GM18861 (cell line): ENCODE measurements at regions not wholly inside any gene's neighbourhood (a gene's known extent, or its start where the extent isn't known, plus 50 kb on each side); places are given as distances from the start of the nearest gene placed in this dataset.

Experiments used
- ATAC-seq: cut with Tn5 transposase; IDR thresholded peaks from one replicate; pipeline ENCODE4 v1.9.1; 2021; ENCODE audit not compliant: unreplicated experiment

DNA sequence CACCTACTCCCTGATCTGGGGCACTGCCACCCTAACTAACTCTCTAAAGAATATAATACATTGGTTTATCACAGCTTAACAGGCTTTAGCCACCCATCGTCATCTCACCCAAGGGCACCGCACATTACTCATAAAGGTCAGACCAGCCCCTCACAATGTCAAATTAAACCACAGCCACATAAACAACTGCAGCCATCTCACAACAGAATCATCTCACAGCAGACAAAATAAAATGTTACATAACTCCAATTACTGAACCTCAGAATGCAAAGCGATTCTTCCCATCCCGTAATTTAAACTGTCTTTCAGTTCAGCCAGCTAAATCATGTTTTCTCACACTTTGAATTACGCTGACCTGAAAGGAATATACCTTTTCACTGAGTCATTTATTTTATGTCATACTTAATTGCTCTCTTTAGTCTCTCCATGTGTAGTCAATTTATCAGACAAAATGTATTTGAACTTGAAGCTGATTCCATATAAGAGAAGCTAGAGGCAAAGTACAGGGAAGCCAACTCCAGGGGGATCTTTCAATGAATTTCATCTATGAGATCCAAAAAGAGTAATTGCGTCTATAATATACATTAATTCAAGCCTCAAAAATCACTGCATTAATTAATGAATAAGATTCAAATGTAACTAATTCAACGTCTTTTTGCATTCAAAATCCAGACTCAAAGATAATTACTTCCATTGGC lies 96.9 kb upstream of the NEBL start:
- ATAC-seq = no peak

DNA sequence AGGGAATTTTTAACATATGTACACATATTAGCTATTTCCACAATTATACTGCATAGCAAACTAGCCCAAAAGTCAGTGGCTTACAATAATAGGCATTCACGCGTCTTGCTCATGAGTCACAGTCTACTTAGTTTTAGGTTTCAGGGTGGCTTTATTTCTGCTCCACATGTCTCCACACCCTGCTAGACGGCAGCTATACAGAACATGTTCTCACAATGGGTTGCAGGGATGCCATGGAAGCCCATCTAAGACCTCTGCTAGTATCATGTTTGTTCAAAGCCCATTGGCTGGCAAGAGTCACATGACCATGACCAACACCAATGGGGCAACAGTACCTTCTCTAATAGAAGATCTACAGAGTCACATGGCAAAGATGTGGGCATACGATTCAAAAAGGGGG lies 96.3 kb upstream of the NEBL start:
- ATAC-seq = no peak

DNA sequence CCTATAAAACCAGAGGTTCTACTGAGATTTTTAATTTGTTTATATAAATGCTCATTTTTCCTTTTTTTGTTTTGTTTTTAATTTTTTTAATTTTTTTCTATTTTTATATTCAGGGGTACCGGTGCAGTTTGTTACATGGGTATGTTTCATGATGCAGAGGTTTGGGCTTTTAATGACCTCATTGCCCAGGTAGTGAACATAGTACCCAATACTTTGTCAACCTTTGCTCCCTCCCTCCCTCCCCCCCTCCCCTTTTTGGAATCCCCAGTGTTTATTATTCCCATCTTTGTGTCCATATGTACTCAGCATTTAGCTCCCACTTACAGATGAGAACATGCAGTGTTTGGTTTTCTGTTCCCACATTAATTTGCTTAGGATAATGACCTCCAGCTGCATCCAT lies 94.4 kb upstream of the NEBL start:
- no peak for ATAC-seq

DNA sequence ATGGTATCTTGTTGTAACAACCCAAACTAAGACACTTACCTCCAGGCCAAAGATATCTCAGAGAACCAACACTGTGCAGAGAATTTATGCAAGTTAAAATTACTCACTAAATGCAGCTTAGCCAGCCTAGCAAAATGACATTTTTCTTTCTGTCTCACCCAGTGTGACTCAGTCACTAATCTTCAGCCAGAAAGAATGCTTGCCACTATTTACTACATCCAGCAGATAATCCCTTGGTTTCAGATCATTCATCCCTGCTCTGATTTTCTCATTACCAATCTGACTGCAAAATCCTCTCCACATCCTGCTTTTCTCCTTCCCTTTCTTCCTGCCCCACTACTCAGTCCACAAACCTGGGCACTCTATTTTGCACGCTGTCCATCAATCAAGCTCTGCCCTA lies 93.5 kb upstream of the NEBL start:
- no peak for ATAC-seq

DNA sequence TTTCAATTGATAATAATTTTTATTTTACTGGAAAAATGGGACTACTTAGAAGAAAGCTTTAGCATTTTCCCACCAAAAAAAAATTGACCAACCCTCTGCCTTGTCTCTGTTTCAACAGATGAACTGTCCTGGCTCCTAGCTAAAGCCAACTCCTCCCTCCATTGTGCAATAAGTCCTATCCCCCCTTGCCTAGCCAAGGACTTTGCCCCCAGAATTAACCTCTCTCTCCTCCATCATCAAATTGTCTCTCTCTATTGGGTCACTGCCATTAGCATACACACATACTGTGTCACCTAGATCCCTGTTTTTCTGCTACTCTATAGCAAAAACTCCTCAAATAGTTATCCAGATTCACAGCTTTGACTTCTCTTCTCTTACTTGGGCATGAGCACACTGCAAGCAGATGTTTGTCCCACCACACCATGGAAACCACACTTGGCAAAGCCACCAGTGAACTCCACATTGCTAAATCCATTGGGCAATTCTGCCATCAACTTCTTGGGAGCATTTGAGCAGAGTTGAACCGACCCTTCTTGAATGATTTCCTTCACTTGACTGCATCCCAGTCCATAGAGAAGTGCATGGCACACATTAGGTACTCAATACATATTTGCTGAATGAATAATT lies 91.4 kb upstream of the NEBL start:
- no peak for ATAC-seq

DNA sequence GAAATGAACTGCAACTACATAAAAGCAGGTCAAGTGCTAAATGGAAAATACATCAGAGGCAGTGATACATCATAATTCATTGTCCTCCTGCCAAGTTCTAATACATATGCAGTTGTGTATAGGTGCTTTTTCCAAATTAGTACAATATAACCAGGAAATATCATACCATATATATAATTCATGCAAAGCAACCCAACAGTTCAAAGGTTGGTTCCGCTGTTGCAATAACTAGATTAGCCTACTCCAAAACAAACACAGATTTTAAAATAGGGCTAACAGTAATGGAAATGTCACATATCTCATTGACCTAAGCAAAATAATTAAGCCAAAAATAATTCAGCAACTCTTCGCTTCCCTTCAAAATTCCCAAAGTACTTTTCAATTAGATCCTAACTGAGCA lies 88.9 kb upstream of the NEBL start:
- ATAC-seq = no peak

DNA sequence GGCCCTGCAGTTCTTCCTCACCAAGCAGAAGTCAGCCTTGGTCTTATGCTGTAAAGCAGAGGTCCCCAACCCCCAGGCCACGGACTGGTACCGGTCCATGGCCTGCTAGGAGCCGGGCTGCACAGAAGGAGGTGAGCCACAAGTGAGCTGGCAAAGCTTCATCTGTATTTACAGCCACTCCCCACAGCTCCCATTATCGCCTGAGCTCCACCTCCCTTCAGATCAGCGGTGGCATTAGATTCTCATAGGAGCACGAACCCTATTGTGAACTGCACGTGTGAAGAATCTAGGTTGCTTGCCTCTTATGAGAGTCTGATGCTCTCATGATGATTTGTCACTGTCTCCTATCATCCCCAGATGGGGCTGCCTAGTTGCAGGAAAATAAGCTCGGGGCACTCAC lies 87.6 kb upstream of the NEBL start:
- ATAC-seq = no peak

DNA sequence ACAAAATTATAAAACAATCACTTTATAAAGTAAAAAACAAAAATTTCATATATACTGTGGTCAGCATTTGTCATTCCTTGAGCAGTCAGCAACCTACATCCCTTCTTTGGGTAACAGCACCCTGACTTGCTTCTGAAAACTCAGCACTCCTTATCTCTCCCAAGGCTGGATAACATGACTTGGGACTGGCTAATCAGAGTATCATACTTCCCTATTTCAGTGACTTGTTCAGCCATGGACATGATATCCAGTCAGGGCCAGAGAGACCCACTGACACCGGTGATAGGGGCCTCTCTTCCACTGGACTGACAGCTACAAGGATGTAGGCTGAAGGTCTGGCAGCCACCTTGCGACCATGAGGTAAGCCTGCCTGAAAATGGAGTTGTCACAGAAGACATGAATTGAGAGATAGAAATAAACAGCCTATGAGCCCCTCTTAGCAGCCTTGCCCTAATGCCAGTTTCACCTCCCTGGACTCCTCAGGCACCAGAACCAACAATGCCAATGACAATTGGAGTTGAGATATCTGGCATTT lies 84.4 kb upstream of the NEBL start:
- ATAC-seq = no peak

DNA sequence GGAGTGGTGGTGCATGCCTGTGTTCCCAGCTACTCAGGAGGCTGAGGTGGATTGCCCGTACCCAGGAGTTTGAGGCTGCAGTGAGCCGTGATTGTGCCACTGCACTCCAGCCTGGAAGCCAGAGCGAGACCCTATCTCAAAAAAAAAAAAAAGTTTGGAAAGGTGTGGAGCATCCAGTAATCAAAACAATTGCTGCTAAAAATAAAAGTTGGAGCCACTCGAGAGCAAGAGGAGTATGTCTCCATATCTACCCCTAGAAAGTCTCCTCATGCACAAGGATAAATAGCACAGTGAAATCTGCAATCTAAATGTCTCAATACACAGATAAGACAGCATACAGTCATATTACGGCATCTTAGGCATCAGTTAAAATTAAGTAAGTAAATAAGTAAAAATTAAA lies 81.5 kb upstream of the NEBL start:
- ATAC-seq = no peak

DNA sequence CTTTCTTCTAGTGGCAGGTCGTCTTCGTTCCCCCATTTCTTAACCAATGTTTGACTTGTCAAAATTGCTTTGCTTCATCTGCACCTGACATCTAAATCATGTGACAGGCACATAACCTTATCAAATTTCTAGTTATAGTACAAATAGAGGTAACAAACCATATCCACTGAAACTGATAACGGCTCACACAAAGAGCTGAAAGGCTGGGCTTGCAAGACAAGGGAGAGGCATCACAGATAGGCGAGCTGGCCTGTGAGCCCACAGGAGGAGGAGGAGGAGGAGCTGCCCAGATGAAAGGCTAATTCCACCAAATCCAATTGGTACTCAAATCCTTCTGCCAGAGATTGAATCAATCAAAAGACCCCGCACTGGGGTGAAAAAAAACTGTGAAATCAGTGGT lies 80.2 kb upstream of the NEBL start:
- no peak for ATAC-seq

DNA sequence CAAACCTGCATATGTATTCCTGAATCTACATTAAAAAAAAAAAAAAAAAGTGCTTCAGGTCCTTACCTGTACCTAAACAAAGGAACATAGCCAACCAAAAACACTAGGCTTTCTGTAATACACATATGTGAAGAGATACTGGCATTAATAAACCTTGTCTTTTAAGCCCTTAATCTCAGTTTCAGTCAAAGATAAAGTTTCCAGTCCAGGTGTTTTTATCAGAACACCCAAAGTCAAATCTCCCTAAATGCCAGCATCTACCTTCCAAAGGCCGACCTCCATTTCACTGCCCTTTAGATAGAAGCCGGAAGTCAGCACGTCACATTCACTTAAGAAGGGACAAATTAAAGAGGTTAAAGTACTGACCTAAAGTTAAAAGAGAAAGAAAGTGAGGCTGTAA lies 79.8 kb upstream of the NEBL start:
- no peak for ATAC-seq

DNA sequence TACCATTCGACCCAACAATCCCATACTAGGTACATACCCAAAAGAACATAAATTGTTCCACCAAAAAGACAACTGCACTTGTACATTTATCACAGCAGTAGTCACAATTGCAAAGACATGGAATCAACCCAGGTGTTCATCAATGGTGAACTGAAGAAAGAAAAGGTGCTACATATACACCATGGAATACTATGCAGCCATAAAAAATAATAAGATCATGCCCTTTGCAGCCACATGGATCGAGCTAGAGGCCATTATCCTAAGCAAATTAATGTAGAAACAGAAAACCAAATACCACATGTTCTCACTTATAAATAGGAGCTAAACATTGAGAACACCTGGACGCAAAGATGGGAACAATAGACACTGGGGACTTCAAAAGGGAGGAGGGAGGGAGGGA lies 79.3 kb upstream of the NEBL start:
- ATAC-seq = no peak

DNA sequence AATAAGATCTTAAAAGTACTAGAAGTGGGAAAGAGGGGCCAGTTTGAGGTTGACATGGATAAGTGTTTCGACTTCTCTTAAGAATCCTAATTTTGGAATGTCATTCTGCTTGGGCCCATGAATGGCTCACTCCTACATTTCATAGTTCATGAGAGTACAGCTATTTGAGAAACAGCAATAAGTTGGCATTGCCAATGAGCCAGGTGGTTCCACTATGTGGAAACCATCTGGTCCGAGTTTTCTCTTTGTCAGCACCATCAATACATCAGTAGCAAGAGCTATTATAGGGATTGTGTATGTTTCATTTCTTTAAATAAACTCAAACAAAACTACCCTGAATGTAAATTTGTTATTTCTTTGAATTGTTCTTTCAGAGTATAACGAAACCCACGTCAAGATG lies 78.1 kb upstream of the NEBL start:
- ATAC-seq = no peak

DNA sequence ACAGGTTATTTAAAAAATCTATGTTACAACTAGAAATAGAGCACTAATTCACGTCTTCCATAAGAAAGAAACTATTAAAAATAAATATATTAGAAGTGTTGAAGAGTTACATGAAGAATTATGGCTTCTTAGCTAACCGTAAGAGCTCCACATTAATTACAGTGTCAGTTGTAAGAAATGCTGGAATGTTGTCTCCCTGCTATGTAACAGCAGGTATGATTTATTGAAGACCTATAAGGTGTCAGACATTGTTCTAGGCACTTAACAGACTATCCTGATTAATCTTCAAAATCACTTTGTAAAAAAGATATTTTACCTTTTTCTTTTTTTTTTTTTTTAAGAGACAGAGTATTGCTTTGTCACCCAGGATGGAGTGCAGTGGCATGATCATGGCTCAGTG lies 75.8 kb upstream of the NEBL start:
- no peak for ATAC-seq

DNA sequence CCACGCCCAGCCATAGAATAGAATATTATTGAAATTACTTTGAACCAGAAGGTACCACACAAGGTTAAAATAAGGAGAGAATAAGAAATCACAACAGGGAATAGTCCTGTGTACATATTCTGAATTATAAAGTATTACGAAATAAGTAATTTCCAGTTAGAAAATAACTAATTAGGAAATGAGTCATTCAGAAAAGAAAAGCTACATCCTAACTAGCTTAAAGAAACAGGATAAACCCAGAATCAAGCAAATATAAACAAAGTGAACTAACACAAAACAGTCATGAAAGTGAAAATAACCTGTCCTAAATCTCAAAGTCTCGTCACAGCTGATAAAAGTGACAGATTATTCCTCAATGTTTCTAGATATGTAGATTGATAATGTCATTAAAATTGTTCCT lies 74.8 kb upstream of the NEBL start:
- no peak for ATAC-seq

DNA sequence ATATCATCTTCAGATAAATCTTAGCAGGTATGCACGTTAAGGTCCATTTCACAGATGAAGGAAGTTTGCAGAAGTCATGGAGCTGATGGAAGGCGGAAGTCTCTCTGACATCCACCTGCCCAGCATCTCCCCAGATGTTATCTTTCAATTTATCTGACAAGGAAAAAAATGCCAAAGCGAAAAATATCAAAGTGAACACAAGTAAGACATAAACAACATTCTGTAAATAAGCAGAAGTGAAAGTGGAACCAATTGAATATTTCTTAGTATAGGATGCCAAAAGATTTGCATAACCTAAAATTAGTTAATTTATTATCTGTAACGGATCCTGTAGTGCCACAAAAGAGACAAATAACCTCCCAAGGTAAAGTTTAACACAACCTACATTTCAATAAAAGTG lies 73.6 kb upstream of the NEBL start:
- peak; percentile 99 for ATAC-seq

DNA sequence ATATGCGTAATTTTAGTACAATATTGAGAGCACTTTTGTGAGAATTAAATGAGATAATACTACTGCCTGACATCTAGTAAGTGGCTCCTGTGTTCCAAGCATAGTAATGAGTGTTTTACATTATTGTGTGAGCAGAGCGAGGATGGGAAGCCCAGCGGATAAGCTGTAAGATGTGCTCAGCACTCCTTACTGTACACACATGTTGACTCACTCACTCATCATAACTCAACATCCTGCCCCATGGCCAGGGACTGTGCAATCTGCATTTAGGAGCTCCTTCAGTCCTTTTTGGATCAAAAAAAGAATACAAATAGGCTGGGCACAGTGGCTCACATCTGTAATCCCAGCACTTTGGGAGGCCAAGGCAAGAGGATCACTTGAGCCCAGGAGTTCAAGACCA lies 72.9 kb upstream of the NEBL start:
- ATAC-seq = no peak

DNA sequence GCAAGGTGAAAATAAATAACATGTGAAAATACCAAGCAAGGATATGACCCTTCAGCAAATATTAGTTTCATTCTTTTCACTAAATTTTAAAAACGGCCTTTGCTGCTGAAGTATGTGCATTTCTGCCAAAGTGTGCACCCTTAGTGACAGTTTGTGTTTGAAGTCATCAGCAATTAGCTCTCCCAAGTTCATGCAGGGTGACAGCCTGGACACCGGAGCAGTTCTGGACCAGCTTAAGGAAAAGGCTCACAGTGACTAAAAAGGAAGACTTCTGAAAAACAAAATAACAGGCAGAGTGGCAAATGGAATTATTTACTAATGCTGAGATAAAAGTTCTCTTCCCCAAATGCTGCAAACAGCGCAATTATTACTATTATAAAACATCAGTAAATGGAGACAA lies 69.3 kb upstream of the NEBL start:
- no peak for ATAC-seq

DNA sequence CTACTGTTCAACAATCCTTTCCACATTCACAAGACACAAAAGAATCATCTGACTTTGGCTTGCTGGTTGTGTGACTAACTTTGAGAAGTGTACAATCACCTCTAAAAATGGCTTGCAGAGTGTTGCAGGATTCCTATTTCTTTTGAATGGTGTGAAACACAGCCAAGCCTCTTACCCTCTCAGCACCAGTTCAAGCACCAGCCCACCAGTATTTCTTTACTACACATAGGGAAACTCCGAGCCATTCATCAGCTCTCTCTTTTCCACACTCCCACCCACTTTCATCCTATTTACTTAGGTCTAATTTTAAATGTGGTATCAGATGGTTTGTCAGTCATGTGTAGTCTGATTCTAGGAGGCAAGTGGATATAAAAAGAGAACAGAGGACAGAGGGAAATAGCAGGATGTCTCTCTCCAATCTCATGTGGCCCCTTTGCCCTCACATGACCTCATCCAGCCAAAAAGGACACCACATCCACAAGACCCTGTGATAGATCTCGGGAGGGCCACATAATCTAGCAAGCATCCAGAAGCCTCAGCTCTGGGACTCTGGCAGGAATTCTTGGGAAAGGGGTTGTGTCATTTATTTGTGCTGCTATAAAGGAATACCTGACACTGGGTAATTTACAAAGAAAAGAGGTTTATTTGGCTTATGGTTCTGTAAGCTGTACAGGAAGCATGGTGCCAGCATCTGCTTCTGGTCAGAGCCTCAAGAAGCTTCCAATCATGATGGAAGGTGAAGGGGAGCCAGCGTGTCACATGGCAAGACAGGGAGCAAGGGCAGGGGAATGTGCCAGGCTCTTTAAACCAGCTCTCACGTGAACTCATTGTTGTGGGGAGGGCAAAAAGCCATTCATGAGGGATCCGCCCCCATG lies 66.8 kb upstream of the NEBL start:
- ATAC-seq = no peak

DNA sequence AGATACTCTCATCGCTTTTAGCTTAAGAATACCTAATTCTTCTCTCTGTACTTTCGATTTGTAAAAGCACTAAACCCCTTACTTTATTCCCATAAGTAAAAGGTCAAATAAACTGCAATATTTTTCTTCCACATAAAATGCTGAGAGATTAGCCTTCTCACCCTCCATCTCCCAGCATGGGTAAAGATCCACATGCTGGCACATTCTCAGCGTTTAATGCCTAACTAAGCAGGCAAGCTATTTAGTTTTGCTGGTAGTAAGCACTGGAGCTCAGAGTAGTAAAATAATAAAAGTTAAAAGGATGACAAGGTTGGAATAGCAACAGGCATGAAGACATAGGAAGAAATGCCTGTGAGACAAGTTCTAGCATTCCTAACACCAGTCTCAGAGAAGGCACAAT lies 65.9 kb upstream of the NEBL start:
- ATAC-seq = no peak

DNA sequence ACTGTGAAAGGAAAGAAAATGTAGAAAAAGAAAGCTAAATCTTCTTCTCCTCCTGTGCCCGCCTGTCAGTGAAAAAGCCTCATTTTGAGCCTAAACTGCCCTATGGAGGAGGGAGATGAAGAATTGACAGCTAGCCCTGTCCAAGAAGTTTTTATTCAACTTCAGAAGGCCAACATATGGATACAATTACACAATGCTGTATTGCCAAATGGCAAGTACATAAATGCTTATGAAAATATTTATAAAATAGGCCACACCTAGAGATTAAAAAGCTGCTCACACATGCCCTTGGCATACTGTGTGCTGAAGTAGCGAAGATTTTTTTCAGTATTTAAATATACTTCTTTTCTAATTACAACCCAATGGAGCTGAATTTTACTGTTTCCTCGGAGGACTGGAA lies 65.1 kb upstream of the NEBL start:
- no peak for ATAC-seq

DNA sequence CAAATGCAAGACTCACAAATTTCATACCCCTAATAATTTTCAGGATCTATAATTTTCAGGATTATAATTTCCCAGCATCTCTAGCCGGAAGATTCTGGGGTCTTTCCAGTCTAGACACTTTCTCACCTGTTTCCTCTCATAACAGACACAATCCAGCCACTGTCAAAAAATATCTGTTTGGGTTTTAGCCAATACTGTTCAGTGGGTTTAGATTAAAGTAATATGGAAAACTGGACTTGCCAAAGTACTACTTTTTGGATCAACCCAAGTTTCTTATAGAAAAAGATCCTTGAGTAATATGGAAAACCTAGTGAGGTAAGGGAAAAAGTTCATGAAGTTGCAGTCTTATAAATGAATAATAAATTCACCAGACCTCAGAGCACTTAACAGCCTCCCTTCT lies 62.1 kb upstream of the NEBL start:
- ATAC-seq = no peak
